Stimulated activated CD4-positive, alpha-beta T cell treated with anti-CD3 and anti-CD28 coated beads, Interleukin-12 subunit alpha, Interleukin-12 subunit beta, amount 100 ng/mL, for 24 hours (primary cell): ENCODE measurements at regions not wholly inside any gene's neighbourhood (a gene's known extent, or its start where the extent isn't known, plus 50 kb on each side); places are given as distances from the start of the nearest gene placed in this dataset.

Experiments
- DNase-seq, 2 experiments: peaks; one replicate each; pipeline ENCODE4 v3.0.0-alpha.2; 2020; ENCODE audit warnings: low read depth in 2 of 2

DNA sequence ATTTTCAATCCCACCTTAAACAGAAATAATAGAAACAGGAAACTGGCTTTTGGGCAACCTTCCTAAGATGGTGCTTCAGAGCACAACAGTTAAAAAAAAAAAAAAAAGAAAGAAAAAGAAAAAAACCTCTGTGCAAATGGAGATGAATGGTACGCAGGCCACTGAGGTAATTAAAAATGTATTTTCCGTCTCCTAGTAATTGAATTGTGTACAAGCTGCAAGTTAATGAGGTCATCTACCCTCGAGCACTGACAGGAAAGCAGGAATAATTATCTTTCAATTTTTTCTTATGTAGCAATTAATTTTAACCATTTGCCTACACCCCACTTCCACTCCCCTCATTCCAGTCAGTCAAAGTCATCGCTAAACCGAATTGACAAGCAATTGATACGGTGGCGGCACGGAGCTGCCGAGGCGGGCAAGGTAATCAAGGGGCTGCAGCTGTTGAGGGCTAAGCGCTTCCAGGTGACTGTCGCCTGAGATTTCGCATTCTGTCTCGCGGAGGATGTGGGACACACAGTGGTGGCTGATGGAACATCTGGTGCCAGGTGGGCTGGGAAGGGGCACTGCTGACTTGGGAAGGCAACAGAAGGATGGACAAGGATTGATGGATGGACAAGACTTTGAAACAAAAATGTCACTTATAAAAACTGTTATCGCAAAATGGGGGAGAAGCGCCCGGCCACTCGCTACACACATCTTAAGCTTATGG is 109.4 kb downstream of the RCN1 start:
- no peak for DNase-seq

DNA sequence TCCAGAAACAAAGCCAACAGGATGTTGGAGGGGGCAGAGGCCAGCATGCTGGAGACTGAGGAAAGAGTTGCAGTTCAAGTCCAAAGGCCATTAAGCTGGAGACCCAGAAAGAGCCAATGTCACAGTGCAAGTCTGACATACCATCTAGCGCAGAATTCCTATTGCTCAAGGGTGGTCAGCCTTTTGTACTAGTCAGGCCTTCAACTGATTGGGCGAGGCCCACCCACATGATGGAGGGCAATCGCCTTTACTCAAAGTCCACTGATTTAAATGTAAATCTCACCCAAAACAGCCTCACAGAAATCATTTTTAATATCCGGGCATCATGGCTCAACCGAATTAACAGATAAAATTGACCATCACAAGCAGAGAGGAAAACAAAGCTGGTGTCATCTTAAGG is 113.9 kb downstream of the RCN1 start:
- DNase-seq = no peak

DNA sequence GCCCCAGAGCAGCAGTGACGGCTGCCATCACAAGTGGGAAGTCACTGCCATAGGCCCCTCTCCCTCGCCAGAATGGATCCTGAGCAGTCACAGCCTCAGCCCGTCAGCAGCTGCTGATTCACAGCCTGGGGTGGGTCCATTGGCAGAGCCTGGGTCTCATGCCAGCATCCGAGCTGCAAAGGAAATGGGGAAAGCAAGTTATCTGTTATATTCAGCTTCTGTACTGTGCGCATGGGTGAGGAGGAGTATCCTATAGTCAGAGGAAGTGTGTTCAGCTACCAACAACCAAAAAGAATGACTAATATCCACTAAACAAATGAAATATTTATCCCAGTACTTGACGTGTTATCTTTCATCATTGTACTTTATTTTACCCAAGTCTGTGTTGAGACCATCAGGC is 119.7 kb downstream of the RCN1 start:
- DNase-seq = no peak

DNA sequence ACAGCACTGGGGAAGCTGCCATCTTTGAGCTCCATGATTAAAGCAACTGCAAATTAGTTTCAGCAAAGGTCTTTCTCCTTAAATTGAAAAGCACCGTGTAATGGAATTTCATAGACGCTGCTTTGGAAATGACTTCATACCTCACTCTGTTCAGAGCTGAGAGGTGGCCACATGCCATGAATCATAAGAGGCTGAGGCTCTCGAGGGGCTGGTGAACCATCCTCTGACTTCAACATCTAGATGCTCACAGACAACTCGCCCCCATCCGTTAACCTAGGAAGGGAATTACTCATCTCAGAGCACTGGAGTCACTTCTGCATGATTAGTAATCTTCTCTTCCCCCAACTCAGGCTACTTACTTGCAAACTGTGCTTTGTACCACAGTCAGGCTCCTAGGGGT is 122.3 kb downstream of the RCN1 start:
- no peak for DNase-seq

DNA sequence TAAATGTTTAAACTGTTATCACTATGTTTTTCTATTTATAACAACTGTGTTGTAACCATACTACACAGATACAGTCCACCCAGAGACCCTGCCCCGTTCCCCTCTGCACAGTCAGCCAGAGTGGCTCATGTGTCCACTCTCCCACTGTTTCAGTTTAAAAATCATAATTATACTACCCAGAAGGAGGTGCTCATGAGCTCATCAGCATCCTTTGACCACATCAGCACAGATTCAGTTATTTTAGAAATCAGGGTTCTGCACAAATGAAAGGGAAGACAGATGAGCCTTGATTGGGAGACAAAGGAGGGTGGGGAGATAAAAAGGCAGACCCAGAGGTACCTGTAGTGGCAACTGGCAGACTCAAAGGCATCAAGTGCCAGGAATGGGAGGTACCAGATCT is 124.3 kb downstream of the RCN1 start:
- DNase-seq = no peak

DNA sequence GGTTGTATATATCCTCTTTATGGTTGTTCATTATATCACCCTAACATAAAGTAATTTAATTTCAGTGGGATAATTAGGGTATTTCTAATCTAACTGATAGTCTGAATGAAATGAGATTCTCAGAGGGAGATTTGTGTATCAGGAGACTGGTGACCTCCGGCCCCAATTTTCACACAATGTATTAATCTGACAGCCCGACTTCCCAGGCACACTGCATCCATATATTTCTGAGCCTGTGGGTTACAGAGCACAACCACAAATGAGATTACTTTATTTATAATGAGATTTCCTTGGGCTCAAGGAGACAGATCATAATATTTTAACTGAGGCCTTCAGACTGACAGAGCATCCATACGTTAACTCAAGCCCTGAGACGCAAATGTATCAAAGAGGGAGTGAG is 125.9 kb downstream of the RCN1 start:
- DNase-seq = no peak

DNA sequence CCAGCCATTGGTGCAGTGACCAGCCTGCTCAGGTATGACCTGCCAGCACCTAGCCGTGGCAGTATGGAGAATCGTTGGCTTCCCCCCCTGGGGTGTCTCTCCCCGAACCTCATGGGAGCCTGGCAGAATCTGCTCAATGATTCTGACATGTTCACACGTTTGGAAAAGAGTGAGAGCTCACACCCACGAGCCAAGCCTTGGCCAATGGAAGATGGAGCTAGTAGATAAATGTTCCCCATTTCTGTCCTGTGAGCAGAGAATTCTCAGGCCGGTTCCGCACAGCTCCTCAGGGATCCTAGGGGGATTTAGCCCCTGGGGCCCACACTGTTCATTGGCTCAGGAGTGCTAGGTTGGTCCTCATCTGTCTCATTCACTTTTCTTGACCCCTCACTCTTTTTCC is 128.4 kb downstream of the RCN1 start:
- DNase-seq = no peak

DNA sequence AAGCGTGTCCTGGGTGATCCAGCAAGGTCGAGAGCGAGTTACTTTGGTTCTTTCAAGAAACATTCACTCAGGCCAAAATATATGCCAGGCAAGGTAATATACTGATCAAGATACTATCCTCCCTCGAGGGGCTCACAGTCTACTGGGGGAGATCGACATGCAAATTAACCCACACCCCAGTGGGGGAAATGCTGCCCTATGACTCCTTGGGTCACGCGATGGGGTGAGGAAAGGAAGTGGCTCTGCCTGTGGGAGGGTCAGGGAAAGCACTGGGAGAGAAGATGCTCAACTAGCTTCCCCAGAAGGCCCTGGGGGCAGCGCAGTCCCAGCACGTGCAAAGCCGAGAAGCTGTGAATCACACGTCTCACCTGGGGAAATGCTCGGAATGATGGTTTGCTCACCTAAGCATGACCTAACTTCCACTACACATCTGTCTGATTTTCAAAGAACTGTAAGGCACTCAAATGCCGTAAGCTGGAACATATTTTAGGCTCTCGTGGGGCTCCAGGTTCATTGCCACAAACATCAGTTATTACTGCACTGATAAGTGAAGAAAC is 130.7 kb downstream of the RCN1 start:
- no peak for DNase-seq

DNA sequence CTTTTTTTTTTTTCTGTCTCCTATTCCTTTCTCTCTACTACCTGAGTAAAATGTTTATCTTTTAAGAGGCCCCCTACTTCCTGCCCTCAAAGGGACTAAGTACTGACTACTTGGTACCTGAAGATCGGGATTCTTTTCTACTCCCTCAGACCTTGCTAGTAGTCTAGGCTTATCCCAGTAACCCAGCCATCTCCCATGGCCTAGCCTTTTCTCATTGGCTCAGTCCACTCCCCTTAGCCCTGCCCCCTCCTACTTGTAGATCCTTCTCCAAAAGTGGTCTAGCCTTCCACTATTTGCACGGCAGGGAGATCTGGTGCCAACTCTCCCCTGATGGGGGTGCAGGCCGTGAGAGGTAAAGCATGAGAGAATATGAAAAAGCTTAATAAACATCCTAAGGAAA is 133.7 kb downstream of the RCN1 start:
- no peak for DNase-seq

DNA sequence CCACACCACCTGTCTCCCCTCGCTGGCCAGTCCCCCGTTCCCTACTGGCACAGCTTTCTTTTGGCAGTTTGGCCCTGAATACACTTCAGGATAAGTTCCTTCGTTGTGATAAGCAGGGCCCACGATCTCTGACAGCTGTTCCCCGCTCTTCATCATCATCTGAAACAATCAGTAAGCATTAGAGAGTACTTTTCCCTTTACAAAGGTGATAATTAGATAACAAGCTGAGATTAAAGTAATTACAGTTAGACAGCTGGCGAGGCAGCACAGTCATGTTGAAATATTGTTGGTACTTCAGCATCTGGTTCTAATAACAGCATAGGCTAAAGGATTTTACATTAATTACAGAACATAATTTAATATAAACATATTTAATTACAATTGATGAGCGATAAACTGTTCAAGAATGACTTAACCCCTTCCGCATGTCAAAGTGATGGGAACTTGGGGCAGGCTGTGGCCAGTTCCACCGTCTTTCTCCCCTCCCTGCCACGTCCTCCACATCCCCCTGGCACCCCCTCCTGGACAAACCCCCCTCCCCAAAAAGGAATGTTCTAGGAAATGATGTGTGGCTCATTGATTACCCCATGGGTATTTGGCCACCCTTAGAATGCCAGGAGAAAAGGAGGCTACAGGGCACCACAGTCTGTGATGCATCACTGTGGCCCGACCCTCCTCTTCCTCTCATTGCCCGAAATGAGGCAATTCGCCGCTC is 134.9 kb downstream of the RCN1 start:
- DNase-seq = no peak

DNA sequence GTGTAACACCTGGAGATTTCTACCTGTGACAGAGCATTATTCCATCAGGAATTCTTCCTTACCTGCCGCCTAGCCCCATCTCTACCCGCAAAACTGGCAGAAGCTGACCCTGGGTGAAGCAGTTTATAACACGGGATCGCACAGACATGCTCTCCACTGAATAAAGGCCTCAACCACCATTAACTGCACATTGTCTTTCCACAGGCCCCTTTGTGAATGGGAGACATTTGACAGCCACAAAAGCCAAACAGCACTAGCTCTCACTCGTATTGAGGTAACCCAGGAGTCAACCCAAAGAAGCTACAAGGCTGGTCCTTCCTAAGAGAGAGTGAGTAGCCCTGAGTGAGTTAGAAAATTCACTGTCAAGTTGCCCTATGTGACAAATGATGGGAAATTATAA is 135.6 kb downstream of the RCN1 start:
- no peak for DNase-seq

DNA sequence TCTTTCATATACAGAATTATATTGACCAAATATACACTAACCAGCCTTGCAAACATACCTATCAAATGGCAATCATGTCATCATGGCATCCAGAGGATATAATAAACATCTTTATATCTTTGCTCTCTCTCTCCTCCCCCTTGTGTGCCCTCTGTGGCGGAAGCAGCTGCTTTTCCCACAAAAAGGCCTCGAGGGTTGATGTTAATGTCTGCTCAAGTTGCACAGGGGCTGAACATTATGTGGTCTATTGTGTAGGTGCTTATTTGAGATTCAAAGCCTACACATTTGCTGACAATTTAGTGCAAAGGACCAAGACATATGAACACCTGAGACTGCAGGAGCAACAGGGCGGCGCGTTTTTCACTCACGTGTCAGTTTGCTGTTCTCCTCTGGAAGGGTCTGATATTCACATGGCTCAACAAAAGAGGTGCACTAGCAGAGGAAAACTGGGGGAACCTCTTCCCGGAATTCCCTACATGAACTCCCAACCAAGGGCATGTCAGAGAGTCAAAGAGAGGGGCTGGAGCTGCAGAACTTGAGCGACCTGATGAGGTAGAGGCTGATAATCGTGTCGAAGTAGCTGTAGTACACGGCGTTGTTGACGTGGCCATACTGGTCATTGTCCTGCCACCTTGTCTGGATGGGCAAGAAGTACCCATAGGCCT is 138.8 kb downstream of the RCN1 start:
- DNase-seq = no peak

DNA sequence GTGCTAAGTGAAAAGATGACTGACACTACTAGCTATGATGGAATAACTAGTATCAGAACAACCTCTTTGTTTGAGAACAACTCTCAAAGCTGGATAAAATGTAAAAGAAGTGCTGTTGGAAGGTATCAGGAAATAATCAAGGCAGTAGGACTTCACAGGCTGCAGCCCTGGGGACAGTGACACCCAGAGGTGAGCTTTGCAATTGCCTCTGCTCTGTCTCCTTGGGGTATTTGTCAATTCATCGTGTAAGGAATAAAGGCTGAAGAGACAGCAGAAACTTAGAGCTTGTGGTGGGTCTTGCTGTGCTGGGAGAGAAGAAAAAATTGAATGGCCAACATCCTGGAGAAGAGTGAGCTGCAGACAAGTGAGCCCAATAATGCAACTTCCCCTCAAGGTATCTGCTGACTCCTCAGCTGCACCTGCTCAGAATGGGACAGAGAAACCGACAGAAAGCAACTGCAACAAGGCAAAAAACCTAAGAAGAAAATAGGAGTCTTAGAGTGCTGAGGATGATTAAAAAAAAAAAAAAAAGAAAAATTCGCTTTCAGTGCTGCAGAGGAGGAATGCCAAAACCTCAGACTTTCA is 141.1 kb downstream of the RCN1 start:
- DNase-seq = no peak

DNA sequence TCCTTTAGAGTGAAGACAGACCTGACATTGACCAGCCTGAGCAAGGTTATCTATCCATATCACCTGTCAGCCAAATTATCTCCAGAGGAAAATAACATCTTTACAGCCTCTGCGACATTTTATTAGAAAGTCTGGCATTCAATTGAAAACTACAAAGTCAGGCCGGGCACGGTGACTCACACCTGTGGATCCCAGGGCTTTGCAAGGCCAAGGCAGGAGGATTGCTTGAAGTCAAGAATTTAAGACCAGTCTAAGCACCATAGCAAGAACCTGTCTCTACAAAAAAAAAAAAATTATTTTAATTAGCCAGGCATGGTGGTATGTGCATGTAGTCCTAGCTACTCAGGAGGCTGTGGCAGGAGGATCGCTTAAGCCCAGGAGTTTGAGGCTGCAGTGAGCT is 141.6 kb downstream of the RCN1 start:
- DNase-seq = no peak

DNA sequence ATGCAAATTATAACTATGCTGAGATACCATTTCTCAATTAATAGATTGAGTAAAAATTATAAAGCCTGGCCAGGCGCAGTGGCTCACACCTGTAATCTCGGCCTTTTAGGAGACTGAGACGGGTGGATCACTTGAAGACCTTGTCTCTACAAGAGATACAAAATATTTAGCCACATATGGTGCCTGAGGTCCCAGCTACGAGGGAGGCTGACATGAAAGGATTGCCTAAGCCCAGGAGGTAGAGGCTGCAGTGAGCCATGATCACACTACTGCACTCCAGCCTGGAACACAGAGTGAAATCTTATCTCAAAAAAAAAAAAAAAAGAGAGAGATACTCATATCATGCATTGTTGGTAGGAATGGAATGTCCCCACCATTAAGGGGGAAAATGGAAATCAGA is 142.4 kb downstream of the RCN1 start:
- no peak for DNase-seq

DNA sequence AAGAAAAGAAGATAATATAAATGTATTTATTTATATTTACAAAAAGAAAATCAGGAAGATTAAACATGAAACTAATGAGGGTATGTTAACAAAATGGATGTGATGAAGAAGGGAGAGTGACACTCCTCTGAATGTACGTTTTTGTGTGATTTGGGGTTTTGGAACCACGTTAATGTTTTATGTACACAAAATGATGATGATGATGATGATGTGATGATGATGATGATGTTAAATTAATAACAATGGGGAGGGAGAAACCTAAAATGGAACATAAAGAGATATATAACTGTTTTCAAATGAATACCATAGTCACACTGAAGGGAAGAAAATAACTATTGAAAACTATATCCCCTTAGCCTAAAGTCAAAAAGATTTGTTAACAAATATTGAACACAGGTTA is 143.1 kb downstream of the RCN1 start:
- no peak for DNase-seq

DNA sequence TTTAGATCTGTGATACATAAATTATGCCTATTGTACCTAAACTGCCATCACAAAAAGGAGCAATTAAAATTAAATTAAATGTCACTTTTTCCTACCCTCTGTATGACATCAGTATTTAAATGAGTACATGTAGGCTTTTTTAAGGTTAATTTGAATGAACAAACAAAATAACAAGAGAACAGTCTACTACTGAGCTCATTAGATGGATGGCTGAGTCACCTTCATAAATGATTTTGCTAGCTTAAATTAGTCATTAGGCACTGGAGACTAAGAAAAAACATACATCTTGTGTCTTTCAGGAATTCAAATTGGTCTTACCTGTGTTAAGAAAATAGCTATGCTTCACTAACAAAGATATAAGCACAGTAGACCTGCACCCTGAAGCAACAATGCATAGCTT is 153.6 kb downstream of the RCN1 start:
- DNase-seq = no peak

DNA sequence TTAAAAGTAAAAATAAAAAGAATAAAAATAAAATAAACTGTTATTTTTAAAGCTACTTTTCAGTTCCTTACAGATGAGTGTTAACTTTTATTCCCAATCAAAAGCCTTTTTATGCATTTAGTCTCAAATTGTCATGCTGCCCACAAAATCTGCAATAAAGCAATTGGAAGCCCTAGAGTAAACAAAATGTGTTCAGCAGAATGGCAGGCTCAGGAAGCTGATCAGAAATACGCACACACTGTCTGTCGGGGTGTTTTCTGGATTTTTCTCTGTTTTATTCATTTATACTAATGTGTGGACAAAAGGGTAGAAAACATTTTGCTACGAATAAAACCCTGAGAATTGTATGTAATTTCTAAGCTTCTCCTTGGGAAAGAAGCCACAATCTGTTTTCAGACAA is 162.8 kb downstream of the RCN1 start:
- no peak for DNase-seq

DNA sequence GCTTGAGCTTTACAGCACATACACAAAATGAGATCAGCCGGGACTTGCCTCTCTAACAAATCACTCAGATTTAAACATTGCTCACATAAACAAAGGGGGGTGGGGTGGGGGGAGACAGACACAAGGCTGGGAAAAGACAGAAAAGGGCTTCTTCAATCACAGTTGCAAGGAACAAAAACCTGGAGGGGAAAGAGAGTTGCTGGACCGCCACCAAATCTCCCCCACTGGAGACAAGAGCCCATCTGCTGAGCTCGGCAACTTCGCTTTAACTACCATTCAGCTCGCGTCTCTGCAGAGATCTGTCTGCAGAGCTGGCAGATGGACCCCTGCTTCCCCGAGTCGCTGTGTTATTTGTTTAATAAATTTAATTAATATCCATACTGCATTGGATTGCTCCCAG is 165.0 kb downstream of the RCN1 start:
- no peak for DNase-seq

DNA sequence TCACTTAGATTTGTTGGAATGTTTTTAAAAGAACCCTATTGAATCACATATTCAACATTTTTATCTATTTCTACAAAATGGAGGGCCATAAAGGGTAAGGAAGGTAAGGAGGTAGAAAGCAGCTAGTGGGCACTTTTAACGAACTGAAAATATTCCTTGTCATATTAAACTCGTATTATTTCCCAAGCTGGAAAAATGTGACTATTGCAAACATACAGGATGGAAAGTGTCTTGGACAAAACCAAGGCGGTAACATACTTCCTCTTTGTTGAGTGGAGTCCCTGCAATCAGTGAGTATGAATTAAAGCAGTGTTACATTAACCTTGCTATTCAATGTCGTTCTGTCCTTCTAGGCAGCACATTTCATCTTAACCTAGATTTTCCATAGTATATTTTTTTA is 165.6 kb downstream of the RCN1 start:
- DNase-seq = no peak

DNA sequence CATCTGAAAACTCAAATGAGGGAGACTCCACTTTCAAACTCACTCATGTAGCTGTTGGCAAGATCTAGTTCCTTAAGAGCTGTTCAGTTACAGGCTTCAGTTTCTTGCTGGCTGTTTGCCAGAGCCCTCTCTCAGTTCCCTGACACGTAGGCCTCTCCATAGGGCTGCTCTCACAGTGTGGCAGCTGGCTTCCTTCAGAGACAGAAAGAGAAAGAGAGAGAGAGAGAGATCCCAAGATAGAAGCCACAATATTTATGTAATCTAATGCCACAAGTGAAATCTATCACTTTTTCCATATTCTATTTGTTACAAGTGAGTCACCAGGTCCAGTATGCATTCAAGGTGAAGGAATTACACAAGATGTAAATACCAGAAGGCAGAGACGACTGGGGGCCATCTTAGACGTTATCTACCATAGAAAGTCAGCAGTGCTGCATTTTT is 168.8 kb downstream of the RCN1 start:
- DNase-seq = peak in 1 of 2 experiments; percentile 6

DNA sequence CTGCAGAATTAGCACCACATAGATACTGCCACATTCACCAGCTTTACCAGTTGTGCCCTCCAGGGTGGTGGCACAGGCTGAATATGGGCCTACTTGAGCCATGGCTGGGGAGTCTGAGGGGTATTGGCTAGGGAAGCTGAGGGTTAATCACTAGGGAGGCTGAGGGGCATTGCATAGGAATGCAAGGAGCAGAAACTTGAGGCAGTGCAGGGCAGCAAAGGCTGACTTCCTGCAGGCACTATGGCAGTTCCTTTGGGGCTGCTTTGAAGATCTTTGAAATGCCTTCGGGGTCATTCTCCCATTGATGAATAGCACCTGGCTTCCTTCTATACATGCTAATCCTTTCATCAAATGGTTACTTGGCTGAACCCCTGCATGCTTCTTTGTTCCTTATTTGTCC is 171.5 kb downstream of the RCN1 start:
- DNase-seq = no peak
